ENCODE measurements at regions not wholly inside any gene's neighbourhood (a gene's known extent, or its start where the extent isn't known, plus 50 kb on each side); places are given as distances from the start of the nearest gene placed in this dataset.

DNA sequence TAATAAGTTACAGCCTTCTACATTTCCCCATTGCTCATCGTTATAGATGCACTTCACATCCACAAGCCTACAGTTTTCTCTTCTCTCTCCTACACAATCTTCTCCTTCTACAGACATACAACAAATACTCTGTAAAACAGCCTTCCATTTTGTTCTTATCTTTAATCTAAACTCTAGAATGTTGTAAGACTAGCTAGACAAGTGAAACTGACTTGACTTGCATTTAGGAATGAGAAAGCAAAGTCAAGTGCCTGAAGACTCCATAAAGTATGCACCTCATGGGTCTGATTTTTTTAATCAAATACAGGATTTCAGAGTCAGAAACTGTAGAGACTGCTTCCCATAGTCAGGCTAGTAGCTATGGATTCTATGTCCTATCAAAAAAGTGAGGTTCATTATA is 190.3 kb downstream of the KLHL28 start:
- Histone ChIP-seq H3K36me3 (ENCODE audit: control insufficient read depth, insufficient read depth, low read length) (no peaks in the 10 kb centered on the region), H3K4me3 (ENCODE audit: low read depth, low read length) (no peak overlapping the region), H3K27me3 (ENCODE audit: control insufficient read depth, insufficient read depth, low read length) (no peaks in the 10 kb centered on the region)
- no peak for DNase-seq (ENCODE audit: low read depth)
- TF ChIP-seq CTCF (IDR thresholded peaks at IDR 0.05; ENCODE audit: insufficient read depth, low read length, severe bottlenecking), result no peak
- no peak for FAIRE-seq

- no peak for TF ChIP-seq CTCF (IDR thresholded peaks at IDR 0.05; ENCODE audit: insufficient read depth, low read length, severe bottlenecking)
- H3K36me3 ChIP-seq (ENCODE audit: control insufficient read depth, insufficient read depth, low read length), result no peaks in the 10 kb centered on the region
- H3K27me3 ChIP-seq (ENCODE audit: control insufficient read depth, insufficient read depth, low read length), result no peaks in the 10 kb centered on the region
- H3K4me3 ChIP-seq (ENCODE audit: low read depth, low read length), result no peak overlapping the region
- FAIRE-seq, result no peak
- no peak for DNase-seq (ENCODE audit: low read depth)
These were observed 191.5 kb downstream of the KLHL28 start for GRCh38 chr14:44770201-44770600.

GRCh38 chr14:44768935-44769334 is 192.8 kb downstream of the KLHL28 start:
- DNase-seq (ENCODE audit: low read depth), result no peak
- TF ChIP-seq CTCF (IDR thresholded peaks at IDR 0.05; ENCODE audit: insufficient read depth, low read length, severe bottlenecking), result no peak
- no peak overlapping the region for H3K4me3 ChIP-seq (ENCODE audit: low read depth, low read length)
- FAIRE-seq, result no peak
- H3K36me3 ChIP-seq (ENCODE audit: control insufficient read depth, insufficient read depth, low read length), result no peaks in the 10 kb centered on the region
- no peaks in the 10 kb centered on the region for H3K27me3 ChIP-seq (ENCODE audit: control insufficient read depth, insufficient read depth, low read length)

- H3K4me3 ChIP-seq (ENCODE audit: low read depth, low read length), result no peak overlapping the region
- FAIRE-seq (no peak), DNase-seq (ENCODE audit: low read depth) (no peak)
- TF ChIP-seq CTCF (IDR thresholded peaks at IDR 0.05; ENCODE audit: insufficient read depth, low read length, severe bottlenecking), result no peak
- H3K36me3 ChIP-seq (ENCODE audit: control insufficient read depth, insufficient read depth, low read length), result no peaks in the 10 kb centered on the region
- no peaks in the 10 kb centered on the region for H3K27me3 ChIP-seq (ENCODE audit: control insufficient read depth, insufficient read depth, low read length)
These were observed 194.0 kb downstream of the KLHL28 start for GRCh38 chr14:44767646-44768173.

DNA sequence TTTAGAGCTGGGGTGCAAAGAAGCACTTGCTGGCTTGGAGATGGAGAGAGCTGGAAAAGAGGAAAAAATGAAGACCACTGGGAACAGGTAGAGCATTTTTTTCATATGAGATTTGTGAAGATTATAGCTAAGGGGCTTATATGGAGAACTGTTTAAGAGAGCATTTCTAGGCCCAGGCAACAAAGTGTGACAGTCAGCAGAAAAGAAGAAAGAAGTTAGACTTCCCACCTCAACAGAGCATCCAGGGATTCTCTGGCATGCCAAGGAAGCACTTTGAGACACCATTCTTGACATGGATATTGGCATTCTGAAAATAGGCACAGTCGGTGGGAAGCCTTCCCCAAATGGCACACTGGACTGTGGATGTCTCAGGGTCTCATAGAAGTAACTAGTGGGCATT is 195.5 kb downstream of the KLHL28 start:
- no peak for FAIRE-seq

More for the DNA sequence above, 195.5 kb downstream of the KLHL28 start:
- no peaks in the 10 kb centered on the region for H3K36me3 ChIP-seq (ENCODE audit: control insufficient read depth, insufficient read depth, low read length)
- H3K27me3 ChIP-seq (ENCODE audit: control insufficient read depth, insufficient read depth, low read length), result no peaks in the 10 kb centered on the region
- no peak overlapping the region for H3K4me3 ChIP-seq (ENCODE audit: low read depth, low read length)
- TF ChIP-seq CTCF (IDR thresholded peaks at IDR 0.05; ENCODE audit: insufficient read depth, low read length, severe bottlenecking), result no peak
- DNase-seq (ENCODE audit: low read depth), result no peak
